LNCaP clone FGC (cell line): ENCODE measurements at regions not wholly inside any gene's neighbourhood (a gene's known extent, or its start where the extent isn't known, plus 50 kb on each side); places are given as distances from the start of the nearest gene placed in this dataset.
A peak's percentile ranks its signal among the peaks of the same experiment; 100 is the strongest.
"Not testable (repeated sequence)": the region's sequence is repeated elsewhere in the genome, so short reads cannot be mapped to it uniquely, and the experiment has no call there.

ENCODE experiments used
- DNase-seq: peaks from one replicate; pipeline ENCODE4 v3.0.0-alpha.2; 2011; ENCODE audit warnings: low read depth
- H3K4me3 ChIP-seq: 2 replicates; pipeline ENCODE4 v1.5.1; 2011; ENCODE audit warnings: mild to moderate bottlenecking, low read depth, low read length, control low read depth
- CTCF ChIP-seq: IDR thresholded peaks from 2 replicates; pipeline ENCODE4 v1.5.1; 2012; ENCODE audit warnings: mild to moderate bottlenecking; ENCODE audit not compliant: control insufficient read depth, insufficient read depth; ENCODE audit errors: extremely low read depth

GRCh38 chr7:155392726-155393570 is 65.0 kb upstream of the EN2 start:
- H3K4me3 ChIP-seq = no peak overlapping the region
- DNase-seq = no peak
- TF ChIP-seq CTCF = no peak

GRCh38 chr7:155394413-155394812 is 63.5 kb upstream of the EN2 start:
- no peak for DNase-seq
- TF ChIP-seq CTCF = no peak
- no peak overlapping the region for H3K4me3 ChIP-seq

GRCh38 chr7:155395176-155395797 is 62.6 kb upstream of the EN2 start:
- TF ChIP-seq CTCF = no peak
- no peak overlapping the region for H3K4me3 ChIP-seq
- no peak for DNase-seq

- H3K4me3 ChIP-seq = no peak overlapping the region
- no peak for DNase-seq
- no peak for TF ChIP-seq CTCF
Measured at GRCh38 chr7:155396661-155397060, 61.3 kb upstream of the EN2 start.

- DNase-seq, H3K4me3 ChIP-seq: not testable (repeated sequence)
Measured at GRCh38 chr7:155397758-155398714, 59.9 kb upstream of the EN2 start.

- TF ChIP-seq CTCF = peak; percentile 45
- no peak for DNase-seq
- no peak overlapping the region for H3K4me3 ChIP-seq
Measured at GRCh38 chr7:155398944-155399343, 59.0 kb upstream of the EN2 start.

- no peak for DNase-seq
- no peak for TF ChIP-seq CTCF
- H3K4me3 ChIP-seq = no peak overlapping the region
Measured at GRCh38 chr7:155399577-155399976, 58.4 kb upstream of the EN2 start.
